Panc1 (cell line): ENCODE measurements at regions not wholly inside any gene's neighbourhood (a gene's known extent, or its start where the extent isn't known, plus 50 kb on each side); places are given as distances from the start of the nearest gene placed in this dataset.

Source experiments
- ATAC-seq: fragments of 200-7000 bp; cut with Tn5 transposase; 2 replicates; pipeline ENCODE4 v1.9.1; 2020; ENCODE audit warnings: mild to moderate bottlenecking, moderate library complexity
- BruUV-seq: library from RNA; stranded (reverse); fragments of 400-500 nt; replicated peaks from 2 replicates; lab custom pipeline; 2021; lab: Mats Ljungman, UMichigan
- CTCF ChIA-PET: fragments of 300-600 bp; sonication (Branson Sonifier 250); formaldehyde crosslinking; loops from one replicate; lab custom pipeline; 2022; ENCODE audit warnings: antibody characterized with exemption; lab: Charles Lee
- POLR2A ChIA-PET: fragments of 300-600 bp; sonication (Branson Sonifier 250); formaldehyde crosslinking; loops from one replicate; lab custom pipeline; 2022; ENCODE audit warnings: antibody characterized with exemption; lab: Charles Lee
- DNase-seq: peaks from one replicate; pipeline ENCODE4 v3.0.0-alpha.2; 2010; ENCODE audit warnings: low read depth, low spot score
- H3K27ac ChIP-seq: 2 replicates; pipeline ENCODE4 v1.5.1; 2011; ENCODE audit warnings: mild to moderate bottlenecking, low read length, inconsistent platforms
- H3K27me3 ChIP-seq: fragments of 200-500 bp; sonication (Bioruptor generic); 2 replicates; pipeline ENCODE4 v1.6.0; 2014; ENCODE audit warnings: low read length, inconsistent platforms; ENCODE audit not compliant: control insufficient read depth, insufficient read depth
- H3K36me3 ChIP-seq: fragments of 200-500 bp; sonication (Bioruptor generic); 2 replicates; pipeline ENCODE4 v1.5.1; 2014; ENCODE audit warnings: inconsistent platforms, mild to moderate bottlenecking, low read length, moderate library complexity; ENCODE audit not compliant: control insufficient read depth, insufficient read depth
- H3K4me1 ChIP-seq: 2 replicates; pipeline ENCODE4 v1.5.1; 2011; ENCODE audit warnings: inconsistent platforms, mild to moderate bottlenecking, low read length, moderate library complexity; ENCODE audit not compliant: control insufficient read depth, insufficient read depth
- H3K4me3 ChIP-seq, 2 experiments: 2 replicates each; pipeline ENCODE4 v1.5.1; 2011 to 2012; ENCODE audit warnings: low read depth in 2 of 2, low read length in 2 of 2, mild to moderate bottlenecking in 2 of 2, inconsistent platforms in 1 of 2, moderate library complexity in 1 of 2
- H3K9me3 ChIP-seq: fragments of 200-500 bp; sonication (Bioruptor generic); 2 replicates; pipeline ENCODE4 v1.5.1; 2014; ENCODE audit warnings: low read depth, mild to moderate bottlenecking, inconsistent platforms, low read length, moderate library complexity; ENCODE audit not compliant: control insufficient read depth, insufficient read depth
- POLR2AphosphoS5 ChIP-seq: IDR thresholded peaks from 2 replicates; pipeline ENCODE4 v1.6.1; 2012; ENCODE audit warnings: mild to moderate bottlenecking, low read depth, low read length, moderate library complexity
- SIN3A ChIP-seq: IDR thresholded peaks from 2 replicates; pipeline ENCODE4 v1.6.1; 2012; ENCODE audit warnings: low read depth, mild to moderate bottlenecking, low read length, moderate library complexity, borderline replicate concordance; ENCODE audit not compliant: insufficient read depth
- TCF7L2 ChIP-seq: IDR thresholded peaks from 2 replicates; pipeline ENCODE4 v1.6.1; 2011; ENCODE audit warnings: mild to moderate bottlenecking, low read depth, low read length, inconsistent platforms
- in situ Hi-C: cut with HindIII; loops from 2 replicates; pipeline ENCODE4 v1.10.0; 2016; ENCODE audit warnings: low sequenced_read_pairs, low pct_unique_long_range_greater_than_20kb
- intact Hi-C: fragments of 100-400 bp; cut with micrococcal nuclease; formaldehyde crosslinking; loops from one replicate; pipeline ENCODE4 v1.10.0; 2022; ENCODE audit not compliant: unreplicated experiment
- TF ChIP-seq, protein P1 (sequence below), 2 experiments: IDR thresholded peaks; 2 replicates each; pipeline ENCODE4 v1.6.1; 2011 to 2012; ENCODE audit warnings: low read depth in 2 of 2, control low read depth in 1 of 2, low read length in 1 of 2, mild to moderate bottlenecking in 1 of 2, moderate library complexity in 1 of 2; ENCODE audit not compliant: insufficient read depth in 1 of 2
- TF ChIP-seq, protein P2 (sequence below): fragments of 450-650 bp; IDR thresholded peaks from 2 replicates; pipeline ENCODE4 v1.5.1; 2017; ENCODE audit warnings: mild to moderate bottlenecking

DNA sequence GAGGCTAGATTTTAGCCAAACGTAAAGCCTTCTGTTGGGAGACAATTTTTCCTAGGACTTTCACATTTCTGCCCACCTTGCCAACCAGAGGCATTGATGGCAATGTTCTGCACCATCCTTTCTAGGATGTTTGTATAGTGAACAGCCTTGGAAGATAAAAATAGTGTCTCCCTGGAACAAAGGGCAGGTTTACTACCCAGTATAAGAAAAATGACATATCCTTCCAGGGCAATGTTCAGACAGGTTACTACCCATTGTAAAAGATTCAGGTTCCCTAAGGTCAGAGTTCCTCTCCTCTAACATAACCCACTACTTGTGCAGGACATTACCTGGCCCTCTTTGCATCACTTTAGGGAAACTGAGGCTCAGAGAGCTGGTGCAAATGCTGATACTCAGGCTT is 248.2 kb upstream of the VEPH1 start:
- Histone ChIP-seq H3K4me1 (no peaks in the 10 kb centered on the region), H3K27ac (no peak overlapping the region), H3K9me3 (no peaks in the 10 kb centered on the region), H3K27me3 (no peaks in the 10 kb centered on the region), H3K4me3 (no peak overlapping the region), H3K36me3 (no peaks in the 10 kb centered on the region)
- no TSS peak for BruUV-seq
- intact Hi-C loops: no loop called here
- DNase-seq: no peak
- ATAC-seq: no peak
- in situ Hi-C loops: no loop called here
- TF ChIP-seq, protein P1, sequence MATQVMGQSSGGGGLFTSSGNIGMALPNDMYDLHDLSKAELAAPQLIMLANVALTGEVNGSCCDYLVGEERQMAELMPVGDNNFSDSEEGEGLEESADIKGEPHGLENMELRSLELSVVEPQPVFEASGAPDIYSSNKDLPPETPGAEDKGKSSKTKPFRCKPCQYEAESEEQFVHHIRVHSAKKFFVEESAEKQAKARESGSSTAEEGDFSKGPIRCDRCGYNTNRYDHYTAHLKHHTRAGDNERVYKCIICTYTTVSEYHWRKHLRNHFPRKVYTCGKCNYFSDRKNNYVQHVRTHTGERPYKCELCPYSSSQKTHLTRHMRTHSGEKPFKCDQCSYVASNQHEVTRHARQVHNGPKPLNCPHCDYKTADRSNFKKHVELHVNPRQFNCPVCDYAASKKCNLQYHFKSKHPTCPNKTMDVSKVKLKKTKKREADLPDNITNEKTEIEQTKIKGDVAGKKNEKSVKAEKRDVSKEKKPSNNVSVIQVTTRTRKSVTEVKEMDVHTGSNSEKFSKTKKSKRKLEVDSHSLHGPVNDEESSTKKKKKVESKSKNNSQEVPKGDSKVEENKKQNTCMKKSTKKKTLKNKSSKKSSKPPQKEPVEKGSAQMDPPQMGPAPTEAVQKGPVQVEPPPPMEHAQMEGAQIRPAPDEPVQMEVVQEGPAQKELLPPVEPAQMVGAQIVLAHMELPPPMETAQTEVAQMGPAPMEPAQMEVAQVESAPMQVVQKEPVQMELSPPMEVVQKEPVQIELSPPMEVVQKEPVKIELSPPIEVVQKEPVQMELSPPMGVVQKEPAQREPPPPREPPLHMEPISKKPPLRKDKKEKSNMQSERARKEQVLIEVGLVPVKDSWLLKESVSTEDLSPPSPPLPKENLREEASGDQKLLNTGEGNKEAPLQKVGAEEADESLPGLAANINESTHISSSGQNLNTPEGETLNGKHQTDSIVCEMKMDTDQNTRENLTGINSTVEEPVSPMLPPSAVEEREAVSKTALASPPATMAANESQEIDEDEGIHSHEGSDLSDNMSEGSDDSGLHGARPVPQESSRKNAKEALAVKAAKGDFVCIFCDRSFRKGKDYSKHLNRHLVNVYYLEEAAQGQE (IDR thresholded peaks at IDR 0.05; ENCODE audit: insufficient read depth in 1 of 2, low read depth in 2 of 2, low read length in 1 of 2): no peak
- TF ChIP-seq TCF7L2 (no peak), SIN3A (no peak)
- POLR2A ChIA-PET: no interaction called here
- CTCF ChIA-PET: no interaction called here

DNA sequence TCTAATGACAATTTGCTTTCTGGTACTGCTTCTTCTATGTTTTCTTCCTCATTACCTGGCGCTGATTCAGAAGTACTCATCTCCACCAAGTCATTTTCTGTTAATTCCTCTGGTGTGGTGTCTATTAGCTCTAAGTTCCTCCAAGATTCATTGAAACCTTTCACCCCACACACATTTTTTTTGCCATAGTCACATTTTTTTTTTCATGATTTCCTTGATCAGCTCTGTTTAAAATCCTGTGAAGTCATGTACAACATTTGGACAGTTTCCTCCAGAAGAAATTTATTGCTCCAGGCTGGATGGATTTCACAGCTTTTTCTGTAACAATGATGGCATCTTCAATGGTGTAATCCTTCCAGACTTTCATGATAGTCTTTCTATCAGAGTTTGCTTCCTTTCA is 243.2 kb upstream of the VEPH1 start:
- ATAC-seq (no peak), DNase-seq (no peak)
- ChIA-PET CTCF (no interaction called here), POLR2A (interaction anchor here (0.7 kb wide), 1 partner anchor 1811 kb away, joined by 3 read pairs; no protein-coding TSS in a partner anchor)
- Histone ChIP-seq H3K36me3 (no peaks in the 10 kb centered on the region), H3K4me1 (no peaks in the 10 kb centered on the region), H3K27me3 (no peaks in the 10 kb centered on the region), H3K4me3 (no peak overlapping the region), H3K27ac (no peak overlapping the region), H3K9me3 (no peaks in the 10 kb centered on the region)
- TF ChIP-seq TCF7L2 (no peak), POLR2AphosphoS5 (no peak), SIN3A (no peak)
- TF ChIP-seq, protein P1 (IDR thresholded peaks at IDR 0.05; ENCODE audit: insufficient read depth in 1 of 2, low read depth in 2 of 2, low read length in 1 of 2): no peak
- TF ChIP-seq, protein P2, sequence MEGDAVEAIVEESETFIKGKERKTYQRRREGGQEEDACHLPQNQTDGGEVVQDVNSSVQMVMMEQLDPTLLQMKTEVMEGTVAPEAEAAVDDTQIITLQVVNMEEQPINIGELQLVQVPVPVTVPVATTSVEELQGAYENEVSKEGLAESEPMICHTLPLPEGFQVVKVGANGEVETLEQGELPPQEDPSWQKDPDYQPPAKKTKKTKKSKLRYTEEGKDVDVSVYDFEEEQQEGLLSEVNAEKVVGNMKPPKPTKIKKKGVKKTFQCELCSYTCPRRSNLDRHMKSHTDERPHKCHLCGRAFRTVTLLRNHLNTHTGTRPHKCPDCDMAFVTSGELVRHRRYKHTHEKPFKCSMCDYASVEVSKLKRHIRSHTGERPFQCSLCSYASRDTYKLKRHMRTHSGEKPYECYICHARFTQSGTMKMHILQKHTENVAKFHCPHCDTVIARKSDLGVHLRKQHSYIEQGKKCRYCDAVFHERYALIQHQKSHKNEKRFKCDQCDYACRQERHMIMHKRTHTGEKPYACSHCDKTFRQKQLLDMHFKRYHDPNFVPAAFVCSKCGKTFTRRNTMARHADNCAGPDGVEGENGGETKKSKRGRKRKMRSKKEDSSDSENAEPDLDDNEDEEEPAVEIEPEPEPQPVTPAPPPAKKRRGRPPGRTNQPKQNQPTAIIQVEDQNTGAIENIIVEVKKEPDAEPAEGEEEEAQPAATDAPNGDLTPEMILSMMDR: no peak
- intact Hi-C loops: no loop called here
- in situ Hi-C loops: no loop called here
- BruUV-seq: no TSS peak
